Cardiac fibroblast (primary cell): ENCODE measurements at regions not wholly inside any gene's neighbourhood (a gene's known extent, or its start where the extent isn't known, plus 50 kb on each side); places are given as distances from the start of the nearest gene placed in this dataset.
A peak's percentile ranks its signal among the peaks of the same experiment; 100 is the strongest.

Experiments used
- DNase-seq, 2 donors: peaks; one replicate each; pipeline versions ENCODE4 v3.0.0 to v3.0.0-alpha.2; 2010; ENCODE audit warnings: low read depth in 2 of 2
- H3K4me3 ChIP-seq, 2 donors: replicated peaks in 1 of 2; 1 replicate in 1 of 2; 2 replicates in 1 of 2; pipeline ENCODE4 v1.5.1; 2011; ENCODE audit warnings: low read depth in 2 of 2, low read length in 2 of 2, mild to moderate bottlenecking in 2 of 2, moderate library complexity in 1 of 2
- TF ChIP-seq, protein P1 (sequence below): IDR thresholded peaks from one replicate; pipeline ENCODE4 v1.5.1; 2011; ENCODE audit warnings: low read depth, mild to moderate bottlenecking, low read length, inconsistent platforms

DNA sequence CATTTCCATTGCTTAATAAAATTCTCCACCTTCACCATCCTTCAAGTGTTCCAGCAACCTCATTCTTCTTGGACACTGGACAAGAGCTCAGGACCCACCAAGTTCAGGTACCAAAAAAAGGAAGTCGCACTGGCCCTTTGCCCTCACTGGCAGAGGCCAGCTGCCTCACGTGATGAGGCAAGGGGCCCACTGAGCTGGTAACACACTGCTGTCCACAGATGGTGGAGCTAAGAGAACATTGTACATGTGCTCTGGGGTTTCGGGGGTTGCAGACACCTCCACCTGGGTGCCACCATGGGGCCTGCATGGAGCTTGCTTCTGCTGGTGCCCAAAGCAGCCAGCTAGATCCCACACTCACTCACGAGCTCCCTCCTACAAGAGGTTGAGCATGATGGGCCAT is 71.3 kb downstream of the SCG2 start:
- no peak for DNase-seq
- TF ChIP-seq, protein P1, sequence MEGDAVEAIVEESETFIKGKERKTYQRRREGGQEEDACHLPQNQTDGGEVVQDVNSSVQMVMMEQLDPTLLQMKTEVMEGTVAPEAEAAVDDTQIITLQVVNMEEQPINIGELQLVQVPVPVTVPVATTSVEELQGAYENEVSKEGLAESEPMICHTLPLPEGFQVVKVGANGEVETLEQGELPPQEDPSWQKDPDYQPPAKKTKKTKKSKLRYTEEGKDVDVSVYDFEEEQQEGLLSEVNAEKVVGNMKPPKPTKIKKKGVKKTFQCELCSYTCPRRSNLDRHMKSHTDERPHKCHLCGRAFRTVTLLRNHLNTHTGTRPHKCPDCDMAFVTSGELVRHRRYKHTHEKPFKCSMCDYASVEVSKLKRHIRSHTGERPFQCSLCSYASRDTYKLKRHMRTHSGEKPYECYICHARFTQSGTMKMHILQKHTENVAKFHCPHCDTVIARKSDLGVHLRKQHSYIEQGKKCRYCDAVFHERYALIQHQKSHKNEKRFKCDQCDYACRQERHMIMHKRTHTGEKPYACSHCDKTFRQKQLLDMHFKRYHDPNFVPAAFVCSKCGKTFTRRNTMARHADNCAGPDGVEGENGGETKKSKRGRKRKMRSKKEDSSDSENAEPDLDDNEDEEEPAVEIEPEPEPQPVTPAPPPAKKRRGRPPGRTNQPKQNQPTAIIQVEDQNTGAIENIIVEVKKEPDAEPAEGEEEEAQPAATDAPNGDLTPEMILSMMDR, result no peak
- H3K4me3 ChIP-seq, result no peak overlapping the region

DNA sequence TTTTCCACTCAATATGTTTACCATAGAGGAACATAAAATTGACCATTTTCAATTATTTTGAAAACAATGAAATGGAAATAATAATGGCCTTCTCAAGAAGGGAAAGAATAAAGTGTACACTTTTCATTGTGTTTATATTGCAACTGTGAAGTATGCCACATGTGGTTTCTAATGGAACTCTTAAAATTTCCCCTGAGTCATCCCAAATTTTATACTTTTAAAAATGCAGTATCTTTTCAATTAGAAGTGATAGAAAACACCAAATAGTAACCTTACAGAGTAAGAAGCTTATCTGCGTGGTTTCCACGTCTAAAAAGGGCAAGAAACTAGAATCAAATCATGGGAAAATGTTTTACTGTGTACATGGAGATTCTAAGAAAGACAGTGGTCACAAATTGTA is 70.0 kb downstream of the SCG2 start:
- TF ChIP-seq, protein P1, result no peak
- H3K4me3 ChIP-seq, result no peak overlapping the region
- DNase-seq, result peak in 1 of 2 donors; percentile 31

DNA sequence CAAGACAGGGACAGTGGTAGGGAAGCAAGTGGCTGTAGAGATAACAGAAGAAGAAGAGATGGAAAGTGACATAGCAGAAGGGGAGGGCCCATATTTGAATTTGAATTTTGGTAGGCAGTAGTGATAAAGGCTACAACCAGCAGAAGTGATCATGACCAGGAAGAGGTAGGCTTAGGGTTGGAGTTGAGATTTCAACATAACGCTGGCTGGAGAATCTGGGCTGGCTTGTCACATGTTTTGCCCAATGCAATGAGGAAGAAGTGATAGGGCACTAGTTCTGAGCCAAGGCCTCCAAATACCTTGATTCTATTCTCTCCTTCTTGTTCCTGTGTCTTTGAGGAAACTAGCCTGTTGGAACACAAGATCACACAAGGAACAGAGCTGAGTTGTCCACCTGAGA is 69.4 kb downstream of the SCG2 start:
- H3K4me3 ChIP-seq, result no peak overlapping the region
- DNase-seq, result no peak

DNA sequence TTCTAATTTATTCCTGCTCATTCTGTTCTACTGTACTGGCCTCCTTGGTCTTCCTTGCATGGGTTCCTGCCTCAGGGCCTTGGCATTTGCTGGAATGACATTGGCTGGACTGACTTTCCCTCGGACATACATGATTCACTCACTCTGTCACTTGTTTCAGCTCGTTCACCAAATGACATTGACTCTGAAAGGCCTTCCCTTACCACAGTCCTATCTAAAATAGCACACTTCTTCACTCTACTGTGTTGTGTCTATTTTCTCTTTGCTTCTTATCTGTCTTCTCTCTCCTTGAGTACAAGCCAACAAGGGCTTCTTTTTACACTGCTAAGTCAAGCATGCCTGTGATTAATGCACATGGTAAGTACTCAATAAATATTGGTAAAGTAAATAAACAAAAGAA is 65.6 kb downstream of the SCG2 start:
- H3K4me3 ChIP-seq, result no peak overlapping the region
- no peak for DNase-seq
- TF ChIP-seq, protein P1, result no peak

More for the DNA sequence above, 69.4 kb downstream of the SCG2 start:
- TF ChIP-seq, protein P1, result no peak

DNA sequence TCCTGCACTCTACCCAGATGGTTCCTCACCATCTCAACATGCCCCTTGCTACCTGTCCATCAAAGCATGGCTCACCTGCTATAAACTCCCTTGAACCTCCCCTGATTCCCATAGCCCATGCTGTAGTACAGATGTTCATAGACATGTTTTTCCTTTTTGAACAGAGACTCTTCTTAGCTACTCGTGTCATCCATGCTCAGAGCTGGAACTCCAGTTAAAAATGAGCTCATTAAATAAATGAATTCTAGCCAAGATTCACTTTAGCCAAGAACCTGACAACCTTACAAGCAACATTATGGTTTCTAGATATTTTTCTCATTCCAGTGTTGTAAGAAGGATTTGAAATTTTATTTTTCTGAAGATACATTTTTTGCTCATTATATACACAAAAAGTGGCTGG is 65.0 kb downstream of the SCG2 start:
- H3K4me3 ChIP-seq, result no peak overlapping the region
- TF ChIP-seq, protein P1, result no peak
- DNase-seq, result peak in 1 of 2 donors; percentile 35

DNA sequence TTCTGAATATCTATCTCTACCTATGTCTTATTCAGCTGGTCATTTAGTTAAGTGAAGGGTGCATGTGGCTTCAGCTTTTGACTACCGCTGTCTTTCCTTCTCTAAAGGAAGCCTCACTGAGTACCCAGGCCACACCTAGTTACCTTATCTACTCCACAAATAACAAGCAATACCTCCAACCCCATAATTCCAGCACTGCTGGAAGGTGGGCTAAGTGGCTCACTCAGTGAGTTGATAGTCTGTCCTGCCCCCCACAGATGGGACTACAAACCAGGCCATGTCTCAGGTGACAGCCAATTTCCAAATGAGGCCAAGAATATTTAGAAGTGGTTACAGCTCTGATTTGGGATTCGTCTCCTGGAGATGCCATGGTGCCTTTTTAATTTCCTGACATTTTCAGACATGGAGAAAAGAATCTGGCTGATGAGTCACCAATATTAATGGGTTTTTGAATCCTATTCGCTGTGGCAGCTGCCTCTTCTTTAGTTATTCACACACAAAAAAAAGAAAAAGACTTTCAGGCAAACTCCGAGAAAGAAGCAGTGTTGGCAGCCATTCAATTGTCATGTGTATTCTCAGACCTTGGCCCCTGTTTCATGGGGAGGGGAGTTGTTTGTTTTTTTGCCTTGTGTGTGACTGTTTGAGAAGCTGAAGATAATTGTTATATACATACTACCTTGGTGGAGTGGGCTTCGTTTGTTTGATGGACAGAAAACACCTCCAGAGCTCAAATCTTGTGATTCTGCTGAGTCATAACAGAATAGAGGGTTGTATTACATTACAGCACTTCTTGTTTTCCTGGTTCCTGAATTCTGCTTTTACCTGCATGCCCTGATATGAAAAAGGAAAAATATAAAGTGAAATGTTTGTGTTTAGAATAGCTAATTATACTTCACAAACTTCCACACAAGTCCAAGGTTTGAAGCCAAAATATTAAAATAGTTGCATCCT is 64.2 kb downstream of the SCG2 start:
- TF ChIP-seq, protein P1, result no peak

More for the DNA sequence above, 64.2 kb downstream of the SCG2 start:
- H3K4me3 ChIP-seq, result no peak overlapping the region
- peak; percentile 48 to 57 for DNase-seq
